ENCODE measurements at regions not wholly inside any gene's neighbourhood (a gene's known extent, or its start where the extent isn't known, plus 50 kb on each side); places are given as distances from the start of the nearest gene placed in this dataset.

- peak overlapping the region; percentile 53 for H3K4me3 Mint-ChIP-seq
- no peak for DNase-seq (ENCODE audit: low spot score in 2 of 2, unreplicated experiment in 2 of 2)
- peak overlapping the region; percentile 89 for H3K27ac Mint-ChIP-seq
- no peak for TF ChIP-seq CTCF (IDR thresholded peaks at IDR 0.05; ENCODE audit: unreplicated experiment)
- H3K36me3 Mint-ChIP-seq: no peaks in the 10 kb centered on the region
- H3K9me3 Mint-ChIP-seq: peaks cover 4% of the 10 kb centered on the region
- H3K27me3 Mint-ChIP-seq (ENCODE audit: low read depth): no peaks in the 10 kb centered on the region
- peaks cover 66% of the 10 kb centered on the region for H3K4me1 Mint-ChIP-seq
These were observed 90.7 kb upstream of the KIAA1217 start for GRCh38 chr10:24118246-24118645.

GRCh38 chr10:24119896-24120295, 89.0 kb upstream of the KIAA1217 start:
- no peak for DNase-seq (ENCODE audit: low spot score in 2 of 2, unreplicated experiment in 2 of 2)
- peaks cover 54% of the 10 kb centered on the region for H3K4me1 Mint-ChIP-seq
- peak overlapping the region; percentile 18 for H3K27ac Mint-ChIP-seq

GRCh38 chr10:24120646-24121045, 88.3 kb upstream of the KIAA1217 start:
- no peaks in the 10 kb centered on the region for H3K36me3 Mint-ChIP-seq
- no peak overlapping the region for H3K27ac Mint-ChIP-seq
- peaks cover 8% of the 10 kb centered on the region for H3K9me3 Mint-ChIP-seq
- no peak overlapping the region for H3K4me3 Mint-ChIP-seq
- no peak for DNase-seq (ENCODE audit: low spot score in 2 of 2, unreplicated experiment in 2 of 2)
- H3K27me3 Mint-ChIP-seq (ENCODE audit: low read depth): no peaks in the 10 kb centered on the region
- TF ChIP-seq CTCF (IDR thresholded peaks at IDR 0.05; ENCODE audit: unreplicated experiment): no peak
- H3K4me1 Mint-ChIP-seq: peaks cover 48% of the 10 kb centered on the region

More at GRCh38 chr10:24119896-24120295, 89.0 kb upstream of the KIAA1217 start:
- no peak for TF ChIP-seq CTCF (IDR thresholded peaks at IDR 0.05; ENCODE audit: unreplicated experiment)
- Mint-ChIP-seq H3K27me3 (ENCODE audit: low read depth) (no peaks in the 10 kb centered on the region), H3K9me3 (peaks cover 4% of the 10 kb centered on the region), H3K4me3 (no peak overlapping the region), H3K36me3 (no peaks in the 10 kb centered on the region)

- Mint-ChIP-seq H3K36me3 (no peaks in the 10 kb centered on the region), H3K27ac (peak overlapping the region; percentile 50), H3K9me3 (peaks cover 8% of the 10 kb centered on the region), H3K4me1 (peaks cover 38% of the 10 kb centered on the region), H3K27me3 (ENCODE audit: low read depth) (no peaks in the 10 kb centered on the region), H3K4me3 (no peak overlapping the region)
- DNase-seq (ENCODE audit: low spot score in 2 of 2, unreplicated experiment in 2 of 2): no peak
- no peak for TF ChIP-seq CTCF (IDR thresholded peaks at IDR 0.05; ENCODE audit: unreplicated experiment)
These were observed 81.4 kb upstream of the KIAA1217 start for GRCh38 chr10:24127516-24127915.

- Mint-ChIP-seq H3K4me3 (no peak overlapping the region), H3K9me3 (peaks cover 8% of the 10 kb centered on the region), H3K4me1 (peaks cover 40% of the 10 kb centered on the region), H3K27ac (peak overlapping the region; percentile 87), H3K27me3 (ENCODE audit: low read depth) (no peaks in the 10 kb centered on the region), H3K36me3 (no peaks in the 10 kb centered on the region)
- no peak for TF ChIP-seq CTCF (IDR thresholded peaks at IDR 0.05; ENCODE audit: unreplicated experiment)
- no peak for DNase-seq (ENCODE audit: low spot score in 2 of 2, unreplicated experiment in 2 of 2)
These were observed 80.7 kb upstream of the KIAA1217 start for GRCh38 chr10:24128066-24128730.
